HFF-Myc (cell line): ENCODE measurements at regions not wholly inside any gene's neighbourhood (a gene's known extent, or its start where the extent isn't known, plus 50 kb on each side); places are given as distances from the start of the nearest gene placed in this dataset.

Experiments
- DNase-seq: peaks from one replicate; pipeline ENCODE4 v3.0.0-alpha.2; 2011; ENCODE audit warnings: low read depth; ENCODE audit errors: extremely low read depth
- H3K4me3 ChIP-seq: replicated peaks from 2 replicates; pipeline ENCODE4 v1.5.1; 2011; ENCODE audit warnings: low read depth, mild to moderate bottlenecking, control low read depth, low read length
- TF ChIP-seq, protein P1 (sequence below): IDR thresholded peaks from 2 replicates; pipeline ENCODE4 v1.5.1; 2012; ENCODE audit warnings: mild to moderate bottlenecking, low read depth, low read length, control low read depth; ENCODE audit errors: missing control alignments

DNA sequence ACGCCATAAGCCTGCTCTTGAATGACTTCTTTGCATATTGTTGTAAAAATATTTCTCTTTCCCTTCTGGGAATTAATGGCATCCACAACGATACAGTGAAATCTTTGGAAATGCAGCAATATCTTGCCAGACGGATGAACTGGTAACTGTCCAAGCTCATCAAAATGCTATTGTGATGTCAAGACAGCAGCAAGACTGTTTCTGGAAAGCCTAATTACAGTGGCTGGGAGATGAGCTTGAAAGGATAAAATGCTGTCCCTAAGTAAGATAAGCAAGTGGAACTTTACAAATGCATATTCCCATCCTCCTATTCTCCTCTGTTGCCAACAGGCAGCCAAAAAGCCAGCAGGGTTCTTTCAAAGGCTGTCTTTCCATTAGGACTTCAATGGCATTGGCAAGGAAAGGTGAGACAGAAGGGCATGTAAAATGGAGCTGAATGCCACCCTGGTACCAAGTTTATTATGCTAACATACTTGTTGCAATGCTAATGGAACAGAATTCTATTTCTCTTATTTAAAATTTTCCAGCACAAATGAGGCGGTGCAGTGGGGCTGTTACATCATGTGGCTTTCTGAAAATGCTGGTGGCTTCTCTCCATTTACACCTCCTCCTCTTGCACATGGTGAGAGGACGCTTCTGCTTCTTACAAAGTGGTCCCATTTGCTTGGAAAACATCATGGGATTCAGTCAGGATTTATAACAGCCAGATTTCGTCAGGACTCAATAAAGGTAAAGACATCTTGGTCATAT is 178.3 kb upstream of the PTER start:
- H3K4me3 ChIP-seq: no peak overlapping the region
- TF ChIP-seq, protein P1, sequence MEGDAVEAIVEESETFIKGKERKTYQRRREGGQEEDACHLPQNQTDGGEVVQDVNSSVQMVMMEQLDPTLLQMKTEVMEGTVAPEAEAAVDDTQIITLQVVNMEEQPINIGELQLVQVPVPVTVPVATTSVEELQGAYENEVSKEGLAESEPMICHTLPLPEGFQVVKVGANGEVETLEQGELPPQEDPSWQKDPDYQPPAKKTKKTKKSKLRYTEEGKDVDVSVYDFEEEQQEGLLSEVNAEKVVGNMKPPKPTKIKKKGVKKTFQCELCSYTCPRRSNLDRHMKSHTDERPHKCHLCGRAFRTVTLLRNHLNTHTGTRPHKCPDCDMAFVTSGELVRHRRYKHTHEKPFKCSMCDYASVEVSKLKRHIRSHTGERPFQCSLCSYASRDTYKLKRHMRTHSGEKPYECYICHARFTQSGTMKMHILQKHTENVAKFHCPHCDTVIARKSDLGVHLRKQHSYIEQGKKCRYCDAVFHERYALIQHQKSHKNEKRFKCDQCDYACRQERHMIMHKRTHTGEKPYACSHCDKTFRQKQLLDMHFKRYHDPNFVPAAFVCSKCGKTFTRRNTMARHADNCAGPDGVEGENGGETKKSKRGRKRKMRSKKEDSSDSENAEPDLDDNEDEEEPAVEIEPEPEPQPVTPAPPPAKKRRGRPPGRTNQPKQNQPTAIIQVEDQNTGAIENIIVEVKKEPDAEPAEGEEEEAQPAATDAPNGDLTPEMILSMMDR: no peak
- no peak for DNase-seq

GRCh38 chr10:16259726-16260125 is 177.1 kb upstream of the PTER start:
- DNase-seq: no peak
- no peak overlapping the region for H3K4me3 ChIP-seq
- TF ChIP-seq, protein P1: no peak

DNA sequence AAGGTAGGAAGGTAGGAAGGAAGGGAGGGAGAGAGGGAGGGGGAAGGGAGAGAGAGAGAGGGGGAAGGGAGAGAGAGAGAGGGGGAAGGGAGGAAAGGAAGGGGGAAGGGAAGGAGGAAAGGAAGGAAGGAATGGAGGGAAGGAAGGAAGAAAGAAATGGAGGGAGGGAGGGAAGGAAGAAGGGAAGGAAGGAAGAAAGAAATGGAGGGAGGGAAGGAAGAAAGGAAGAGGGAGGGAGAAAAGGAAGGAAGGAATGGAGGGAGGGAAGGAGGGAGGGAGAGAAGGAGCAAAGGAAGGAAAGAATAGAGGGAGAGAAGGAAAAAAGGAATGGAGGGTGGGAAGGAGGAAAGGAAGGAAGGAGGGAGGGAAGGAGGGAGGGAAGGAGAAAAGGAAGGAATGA is 176.4 kb upstream of the PTER start:
- TF ChIP-seq, protein P1: no peak
- no peak for DNase-seq
- no peak overlapping the region for H3K4me3 ChIP-seq

DNA sequence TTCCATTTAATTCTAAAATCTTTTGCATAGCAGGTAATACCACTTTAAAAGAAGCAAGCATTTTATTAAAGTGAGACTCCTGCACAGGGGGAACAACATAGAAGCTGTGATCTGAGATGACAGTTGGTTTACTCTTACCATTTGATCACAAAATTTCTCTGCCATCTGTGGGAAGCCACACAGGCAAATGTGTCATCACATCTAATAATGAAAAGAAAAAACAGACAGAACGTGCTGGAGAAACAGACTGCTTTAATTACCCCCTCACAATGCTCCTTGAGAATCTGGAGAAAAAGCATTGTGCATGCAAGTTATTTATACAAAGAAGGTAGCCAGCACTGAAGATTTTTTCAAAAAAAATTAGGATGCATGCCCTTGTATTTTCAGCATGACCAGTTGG is 165.2 kb upstream of the PTER start:
- no peak overlapping the region for H3K4me3 ChIP-seq
- TF ChIP-seq, protein P1: no peak
- no peak for DNase-seq

GRCh38 chr10:16274911-16275310 is 161.9 kb upstream of the PTER start:
- no peak for DNase-seq
- TF ChIP-seq, protein P1: no peak
- no peak overlapping the region for H3K4me3 ChIP-seq

DNA sequence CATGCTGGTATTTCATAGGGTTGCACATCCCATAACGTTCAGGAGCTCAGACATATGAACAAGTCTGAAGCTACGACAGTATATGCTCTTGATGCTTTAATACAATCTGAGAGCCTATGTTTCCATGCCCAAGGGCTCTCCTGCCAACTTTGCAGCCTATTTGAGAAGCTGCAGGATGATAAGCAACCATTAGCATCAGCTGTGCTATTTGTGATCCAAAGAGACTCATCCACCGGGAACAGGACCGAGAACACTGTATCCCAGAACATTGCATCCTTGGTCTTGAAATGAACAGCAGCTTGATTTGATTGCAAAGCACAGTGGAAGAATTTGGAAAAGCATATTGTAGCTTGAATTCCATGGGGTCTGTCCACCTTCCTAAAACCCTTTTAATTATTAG is 156.2 kb upstream of the PTER start:
- no peak for DNase-seq
- TF ChIP-seq, protein P1: no peak

DNA sequence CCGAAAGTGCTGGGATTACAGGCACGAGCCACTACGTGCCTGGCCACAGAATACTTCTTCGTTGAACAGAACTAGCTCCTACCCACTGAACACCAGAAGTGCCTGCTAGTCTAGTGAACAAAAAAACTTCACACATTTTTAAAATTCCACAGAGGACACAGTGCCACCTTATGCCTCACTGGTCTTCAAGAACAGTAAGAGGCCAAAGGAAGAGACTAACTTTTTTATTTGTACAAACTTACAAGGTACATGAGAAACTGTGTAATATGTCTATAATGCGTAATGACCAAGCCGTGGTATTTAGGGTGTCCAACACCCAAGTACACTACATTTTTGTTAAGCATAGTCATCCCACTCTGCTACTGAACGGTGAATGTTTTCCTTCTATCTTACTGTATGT is 144.4 kb upstream of the PTER start:
- TF ChIP-seq, protein P1: no peak
- H3K4me3 ChIP-seq: no peak overlapping the region
- no peak for DNase-seq

More for the DNA sequence above, 156.2 kb upstream of the PTER start:
- H3K4me3 ChIP-seq: no peak overlapping the region
